Parathyroid adenoma (tissue), 2 donors: ENCODE measurements at regions not wholly inside any gene's neighbourhood (a gene's known extent, or its start where the extent isn't known, plus 50 kb on each side); places are given as distances from the start of the nearest gene placed in this dataset.

Experiments used
- H2AFZ ChIP-seq: fragments of 300-600 bp; sonication (generic); one replicate; pipeline ENCODE4 v1.7.0; 2017; ENCODE audit warnings: antibody characterized with exemption, mild to moderate bottlenecking
- H3K27ac ChIP-seq: fragments of 300-600 bp; sonication (generic); one replicate; pipeline ENCODE4 v1.7.0; 2017
- H3K27me3 ChIP-seq: fragments of 300-600 bp; sonication (generic); one replicate; pipeline ENCODE4 v1.7.0; 2017; ENCODE audit warnings: low read length; ENCODE audit not compliant: control insufficient read depth, insufficient read depth
- H3K36me3 ChIP-seq: fragments of 300-600 bp; sonication (generic); one replicate; pipeline ENCODE4 v1.7.0; 2017; ENCODE audit warnings: low read length; ENCODE audit not compliant: control insufficient read depth, insufficient read depth
- H3K4me1 ChIP-seq: fragments of 300-600 bp; sonication (generic); one replicate; pipeline ENCODE4 v1.7.0; 2017; ENCODE audit warnings: control low read depth
- H3K4me2 ChIP-seq: fragments of 300-600 bp; sonication (generic); one replicate; pipeline ENCODE4 v1.7.0; 2017; ENCODE audit warnings: low read length
- H3K4me3 ChIP-seq: fragments of 300-600 bp; sonication (generic); one replicate; pipeline ENCODE4 v1.7.0; 2017; ENCODE audit warnings: low read depth, low read length
- H3K79me2 ChIP-seq: fragments of 300-600 bp; sonication (generic); one replicate; pipeline ENCODE4 v1.7.0; 2017; ENCODE audit warnings: control low read depth
- H3K9ac ChIP-seq: fragments of 300-600 bp; sonication (generic); one replicate; pipeline ENCODE4 v1.7.0; 2017; ENCODE audit warnings: mild to moderate bottlenecking
- H3K9me3 ChIP-seq: fragments of 300-600 bp; sonication (generic); one replicate; pipeline ENCODE4 v1.7.0; 2017; ENCODE audit warnings: low read length; ENCODE audit not compliant: control insufficient read depth
- CTCF ChIP-seq: fragments of 300-600 bp; sonication (generic); IDR thresholded peaks from one replicate; pipeline ENCODE4 v1.7.0; 2017; ENCODE audit warnings: antibody characterized with exemption, mild to moderate bottlenecking
- donor health status: primary hyperparathyroidism.

- no peaks in the 10 kb centered on the region for H3K27me3 ChIP-seq
- TF ChIP-seq CTCF = no peak
- H3K4me1 ChIP-seq = no peaks in the 10 kb centered on the region
- no peaks in the 10 kb centered on the region for H3K36me3 ChIP-seq
- H2AFZ ChIP-seq = no peak overlapping the region
- H3K9me3 ChIP-seq = peaks cover 4% of the 10 kb centered on the region
- no peak overlapping the region for H3K4me2 ChIP-seq
- no peaks in the 10 kb centered on the region for H3K79me2 ChIP-seq
- no peak overlapping the region for H3K9ac ChIP-seq
- H3K27ac ChIP-seq = no peak overlapping the region
- no peak overlapping the region for H3K4me3 ChIP-seq
These were observed 189.2 kb downstream of the MBL2 start for GRCh38 chr10:52583336-52583735.

- H3K4me3 ChIP-seq = no peak overlapping the region
- H3K9ac ChIP-seq = no peak overlapping the region
- no peak overlapping the region for H3K4me2 ChIP-seq
- no peak for TF ChIP-seq CTCF
- no peaks in the 10 kb centered on the region for H3K27me3 ChIP-seq
- H3K79me2 ChIP-seq = no peaks in the 10 kb centered on the region
- no peak overlapping the region for H3K27ac ChIP-seq
- no peaks in the 10 kb centered on the region for H3K4me1 ChIP-seq
- no peaks in the 10 kb centered on the region for H3K36me3 ChIP-seq
- H2AFZ ChIP-seq = no peak overlapping the region
- peaks cover 4% of the 10 kb centered on the region for H3K9me3 ChIP-seq
These were observed 185.9 kb downstream of the MBL2 start for GRCh38 chr10:52586710-52587109.

- TF ChIP-seq CTCF = no peak
- Histone ChIP-seq H2AFZ (no peak overlapping the region), H3K27me3 (no peaks in the 10 kb centered on the region), H3K4me1 (no peaks in the 10 kb centered on the region), H3K79me2 (no peaks in the 10 kb centered on the region), H3K9me3 (no peaks in the 10 kb centered on the region), H3K36me3 (no peaks in the 10 kb centered on the region), H3K27ac (no peak overlapping the region), H3K9ac (no peak overlapping the region), H3K4me3 (no peak overlapping the region), H3K4me2 (no peak overlapping the region)
These were observed 175.3 kb downstream of the MBL2 start for GRCh38 chr10:52597189-52597863.

- Histone ChIP-seq H3K27ac (no peak overlapping the region), H3K9ac (no peak overlapping the region)
These were observed 173.6 kb downstream of the MBL2 start for GRCh38 chr10:52598936-52599335.

More at GRCh38 chr10:52598936-52599335, 173.6 kb downstream of the MBL2 start:
- Histone ChIP-seq H3K79me2 (no peaks in the 10 kb centered on the region), H3K4me3 (no peak overlapping the region), H3K4me2 (no peak overlapping the region), H3K9me3 (no peaks in the 10 kb centered on the region), H3K27me3 (no peaks in the 10 kb centered on the region), H3K36me3 (no peaks in the 10 kb centered on the region), H3K4me1 (no peaks in the 10 kb centered on the region), H2AFZ (no peak overlapping the region)
- no peak for TF ChIP-seq CTCF
